GM23248 (cell line): ENCODE measurements at regions not wholly inside any gene's neighbourhood (a gene's known extent, or its start where the extent isn't known, plus 50 kb on each side); places are given as distances from the start of the nearest gene placed in this dataset.
"Not testable (repeated sequence)": the region's sequence is repeated elsewhere in the genome, so short reads cannot be mapped to it uniquely, and the experiment has no call there.

Experiments
- DNase-seq: peaks from one replicate; pipeline ENCODE4 v3.0.0-alpha.2; 2015
- H2AFZ ChIP-seq: fragments of 200-600 bp; sonication (generic); 2 replicates; pipeline ENCODE4 v1.6.1; 2016; ENCODE audit warnings: antibody characterized with exemption
- H3F3A ChIP-seq: fragments of 200-600 bp; sonication (generic); 2 replicates; pipeline ENCODE4 v1.6.1; 2016; ENCODE audit warnings: mild to moderate bottlenecking, antibody characterized with exemption, mixed run types; ENCODE audit not compliant: insufficient read depth
- H3K27ac ChIP-seq: fragments of 200-600 bp; sonication (generic); 2 replicates; pipeline ENCODE4 v1.5.1; 2016; ENCODE audit warnings: mild to moderate bottlenecking
- H3K27me3 ChIP-seq: fragments of 200-600 bp; sonication (generic); replicated peaks from 2 replicates; pipeline ENCODE4 v1.6.1; 2016; ENCODE audit warnings: mild to moderate bottlenecking; ENCODE audit not compliant: insufficient read depth
- H3K36me3 ChIP-seq: fragments of 200-600 bp; sonication (generic); 2 replicates; pipeline ENCODE4 v1.6.1; 2016; ENCODE audit warnings: low read depth, mild to moderate bottlenecking
- H3K4me1 ChIP-seq: fragments of 200-600 bp; sonication (generic); 2 replicates; pipeline ENCODE4 v1.6.1; 2016; ENCODE audit warnings: mild to moderate bottlenecking; ENCODE audit not compliant: insufficient read depth
- H3K4me2 ChIP-seq: fragments of 200-600 bp; sonication (generic); one replicate; pipeline ENCODE4 v1.6.1; 2016; ENCODE audit warnings: mild to moderate bottlenecking; ENCODE audit not compliant: unreplicated experiment
- H3K4me3 ChIP-seq: fragments of 200-600 bp; sonication (generic); 2 replicates; pipeline ENCODE4 v1.5.1; 2016; ENCODE audit warnings: mild to moderate bottlenecking
- H3K79me2 ChIP-seq: fragments of 200-600 bp; sonication (generic); 2 replicates; pipeline ENCODE4 v1.6.1; 2016; ENCODE audit warnings: mild to moderate bottlenecking; ENCODE audit not compliant: insufficient read depth
- H3K9ac ChIP-seq: fragments of 200-600 bp; sonication (generic); 2 replicates; pipeline ENCODE4 v1.6.1; 2016; ENCODE audit warnings: mild to moderate bottlenecking
- H3K9me2 ChIP-seq: fragments of 200-600 bp; sonication (generic); 2 replicates; pipeline ENCODE4 v1.6.1; 2016; ENCODE audit warnings: mixed run types, mild to moderate bottlenecking, moderate library complexity; ENCODE audit not compliant: insufficient read depth
- H3K9me3 ChIP-seq: fragments of 200-600 bp; sonication (generic); one replicate; pipeline ENCODE4 v1.6.1; 2017; ENCODE audit warnings: low read depth
- H4K20me1 ChIP-seq: fragments of 200-600 bp; sonication (generic); 2 replicates; pipeline ENCODE4 v1.6.0; 2016; ENCODE audit not compliant: insufficient read depth
- EZH2 ChIP-seq: fragments of 200-600 bp; sonication (generic); IDR thresholded peaks from 2 replicates; pipeline ENCODE4 v1.6.1; 2018; ENCODE audit warnings: antibody characterized with exemption, mild to moderate bottlenecking; ENCODE audit not compliant: insufficient read depth, poor library complexity, severe bottlenecking
- EZH2phosphoT487 ChIP-seq: fragments of 200-600 bp; sonication (generic); IDR thresholded peaks from 2 replicates; pipeline ENCODE4 v1.6.1; 2018; ENCODE audit warnings: antibody characterized with exemption, moderate library complexity, mild to moderate bottlenecking, low read depth; ENCODE audit not compliant: insufficient read depth
- WGBS, 2 experiments: methylation state at CpG; one replicate each; pipeline ENCODE4 v1.1.6; 2015 to 2017; ENCODE audit warnings: low lambda C conversion rate in 2 of 2, low coverage in 1 of 2; ENCODE audit errors: missing lambda C conversion rate in 2 of 2; 5-methylcytosine and 5-hydroxymethylcytosine counted together
- in situ Hi-C: fragments of 300-500 bp; cut with MboI; formaldehyde crosslinking; loops from 2 replicates; pipeline ENCODE4 v1.15.0; 2020

GRCh38 chr9:82894961-82895821 is 167.8 kb downstream of the RASEF start:
- H3K27ac ChIP-seq: no peak overlapping the region
- WGBS, 2 experiments: 19 to 20% methylated on average over 4 of the region's 4 CpGs
- no peak for TF ChIP-seq EZH2
- no peak for TF ChIP-seq EZH2phosphoT487
- H4K20me1 ChIP-seq: no peaks in the 10 kb centered on the region
- H2AFZ ChIP-seq: no peak overlapping the region
- no peak overlapping the region for H3K4me3 ChIP-seq
- H3K27me3 ChIP-seq: no peaks in the 10 kb centered on the region
- no peak overlapping the region for H3K4me2 ChIP-seq
- no peak for DNase-seq
- in situ Hi-C loops: no loop called here
- H3K9me2 ChIP-seq: no peaks in the 10 kb centered on the region
- H3K36me3 ChIP-seq: no peaks in the 10 kb centered on the region
- no peak overlapping the region for H3K9ac ChIP-seq
- H3F3A ChIP-seq: no peaks in the 10 kb centered on the region
- no peaks in the 10 kb centered on the region for H3K9me3 ChIP-seq
- no peaks in the 10 kb centered on the region for H3K79me2 ChIP-seq
- H3K4me1 ChIP-seq: no peaks in the 10 kb centered on the region

- Histone ChIP-seq H3K9me3 (no peaks in the 10 kb centered on the region), H2AFZ (no peak overlapping the region), H3K4me2 (no peak overlapping the region), H3K27me3 (no peaks in the 10 kb centered on the region), H3K4me1 (no peaks in the 10 kb centered on the region), H4K20me1 (no peaks in the 10 kb centered on the region), H3F3A (no peaks in the 10 kb centered on the region), H3K4me3 (no peak overlapping the region), H3K79me2 (no peaks in the 10 kb centered on the region), H3K9me2 (no peaks in the 10 kb centered on the region), H3K9ac (no peak overlapping the region), H3K36me3 (no peaks in the 10 kb centered on the region), H3K27ac (no peak overlapping the region)
- no peak for DNase-seq
- 0 to 4% methylated on average over 1 of the region's 1 CpG for WGBS, 2 experiments
- in situ Hi-C loops: no loop called here
- TF ChIP-seq EZH2phosphoT487: no peak
- no peak for TF ChIP-seq EZH2
These were observed 167.2 kb downstream of the RASEF start for GRCh38 chr9:82895822-82896110.

- Histone ChIP-seq H3K4me1 (no peaks in the 10 kb centered on the region), H4K20me1 (no peaks in the 10 kb centered on the region), H3K27me3 (0 out of 2 replicates have a peak, but pooled peaks cover 3% of the 10 kb centered on the region), H3K9me2 (no peaks in the 10 kb centered on the region), H2AFZ (no peak overlapping the region), H3F3A (no peaks in the 10 kb centered on the region), H3K4me3 (no peak overlapping the region), H3K9ac (no peak overlapping the region), H3K9me3 (no peaks in the 10 kb centered on the region), H3K36me3 (no peaks in the 10 kb centered on the region), H3K27ac (no peak overlapping the region), H3K4me2 (no peak overlapping the region), H3K79me2 (no peaks in the 10 kb centered on the region)
- WGBS, 2 experiments: 37 to 40% methylated on average over 4 of the region's 4 CpGs
- no peak for DNase-seq
- no peak for TF ChIP-seq EZH2phosphoT487
- TF ChIP-seq EZH2: no peak
- in situ Hi-C loops: no loop called here
These were observed 159.4 kb downstream of the RASEF start for GRCh38 chr9:82903503-82903902.

- no peaks in the 10 kb centered on the region for H3K4me1 ChIP-seq
- H3K36me3 ChIP-seq: no peaks in the 10 kb centered on the region
- TF ChIP-seq EZH2 (no peak), EZH2phosphoT487 (no peak)
- DNase-seq: no peak
- no peak overlapping the region for H3K4me3 ChIP-seq
- no peaks in the 10 kb centered on the region for H3F3A ChIP-seq
- H3K9ac ChIP-seq: no peak overlapping the region
- no peak overlapping the region for H2AFZ ChIP-seq
- in situ Hi-C loops: no loop called here
- no peaks in the 10 kb centered on the region for H3K9me2 ChIP-seq
- H3K27me3 ChIP-seq: 0 out of 2 replicates have a peak, but pooled peaks cover 7% of the 10 kb centered on the region
- H4K20me1 ChIP-seq: no peaks in the 10 kb centered on the region
- H3K27ac ChIP-seq: no peak overlapping the region
- no peak overlapping the region for H3K4me2 ChIP-seq
- no peaks in the 10 kb centered on the region for H3K9me3 ChIP-seq
- WGBS, 2 experiments: 0 to 2% methylated on average over 3 of the region's 3 CpGs
- H3K79me2 ChIP-seq: no peaks in the 10 kb centered on the region
These were observed 150.9 kb downstream of the RASEF start for GRCh38 chr9:82911996-82912395.

GRCh38 chr9:82912645-82913044 is 150.3 kb downstream of the RASEF start:
- no peak overlapping the region for H3K4me2 ChIP-seq
- no peaks in the 10 kb centered on the region for H3K79me2 ChIP-seq
- H3K27ac ChIP-seq: no peak overlapping the region
- no peaks in the 10 kb centered on the region for H3K9me3 ChIP-seq
- no peaks in the 10 kb centered on the region for H3K36me3 ChIP-seq
- WGBS, 2 experiments: 0 to 2% methylated on average over 1 of the region's 1 CpG
- no peak overlapping the region for H2AFZ ChIP-seq
- no peaks in the 10 kb centered on the region for H3K9me2 ChIP-seq
- no peaks in the 10 kb centered on the region for H4K20me1 ChIP-seq
- 0 out of 2 replicates have a peak, but pooled peaks cover 6% of the 10 kb centered on the region for H3K27me3 ChIP-seq
- TF ChIP-seq EZH2 (no peak), EZH2phosphoT487 (no peak)
- in situ Hi-C loops: no loop called here
- DNase-seq: no peak
- no peak overlapping the region for H3K4me3 ChIP-seq
- H3K9ac ChIP-seq: no peak overlapping the region
- no peaks in the 10 kb centered on the region for H3F3A ChIP-seq
- no peaks in the 10 kb centered on the region for H3K4me1 ChIP-seq

- DNase-seq, H3K9me3 ChIP-seq, H3F3A ChIP-seq, H4K20me1 ChIP-seq, in situ Hi-C loops, H3K9me2 ChIP-seq, H3K27ac ChIP-seq, H3K4me3 ChIP-seq, H3K27me3 ChIP-seq, H3K36me3 ChIP-seq, H3K4me2 ChIP-seq, H3K4me1 ChIP-seq, H2AFZ ChIP-seq, H3K9ac ChIP-seq, H3K79me2 ChIP-seq: not testable (repeated sequence)
- 0 to 5% methylated on average over 1 of the region's 1 CpG for WGBS, 2 experiments
These were observed 146.7 kb downstream of the RASEF start for GRCh38 chr9:82916238-82916637.
